EL (cell line): ENCODE measurements at regions not wholly inside any gene's neighbourhood (a gene's known extent, or its start where the extent isn't known, plus 50 kb on each side); places are given as distances from the start of the nearest gene placed in this dataset.
"Not testable (repeated sequence)": the region's sequence is repeated elsewhere in the genome, so short reads cannot be mapped to it uniquely, and the experiment has no call there.

Source experiments
- DNase-seq: peaks from one replicate; pipeline ENCODE4 v3.0.0-alpha.2; 2016

- no peak for DNase-seq
Measured at GRCh38 chr6:66048684-66049474, 341.9 kb upstream of the EYS start.

- no peak for DNase-seq
Measured at GRCh38 chr6:66032626-66033025, 325.6 kb upstream of the EYS start.

GRCh38 chr6:66029391-66029790, 322.4 kb upstream of the EYS start:
- DNase-seq = no peak

GRCh38 chr6:65999288-65999791, 292.3 kb upstream of the EYS start:
- no peak for DNase-seq

- DNase-seq = no peak
Measured at GRCh38 chr6:65998544-65998943, 291.5 kb upstream of the EYS start.

- no peak for DNase-seq
Measured at GRCh38 chr6:65997539-65997938, 290.5 kb upstream of the EYS start.

GRCh38 chr6:65996096-65996495, 289.1 kb upstream of the EYS start:
- DNase-seq = no peak

- no peak for DNase-seq
Measured at GRCh38 chr6:65989676-65990075, 282.6 kb upstream of the EYS start.

GRCh38 chr6:65988006-65988405, 281.0 kb upstream of the EYS start:
- DNase-seq = no peak

- no peak for DNase-seq
Measured at GRCh38 chr6:65984089-65984488, 277.1 kb upstream of the EYS start.

GRCh38 chr6:65979120-65979519, 272.1 kb upstream of the EYS start:
- DNase-seq = no peak

GRCh38 chr6:65971252-65971651, 264.2 kb upstream of the EYS start:
- not testable (repeated sequence) for DNase-seq

GRCh38 chr6:65964261-65964660, 257.2 kb upstream of the EYS start:
- DNase-seq = no peak

GRCh38 chr6:65955034-65955433, 248.0 kb upstream of the EYS start:
- no peak for DNase-seq

- no peak for DNase-seq
Measured at GRCh38 chr6:65948062-65948461, 241.0 kb upstream of the EYS start.

- no peak for DNase-seq
Measured at GRCh38 chr6:65943548-65943947, 236.5 kb upstream of the EYS start.

GRCh38 chr6:65943051-65943450, 236.0 kb upstream of the EYS start:
- DNase-seq = no peak

- no peak for DNase-seq
Measured at GRCh38 chr6:65938000-65938399, 231.0 kb upstream of the EYS start.

GRCh38 chr6:65935412-65935811, 228.4 kb upstream of the EYS start:
- no peak for DNase-seq

- no peak for DNase-seq
Measured at GRCh38 chr6:65933390-65933789, 226.4 kb upstream of the EYS start.

GRCh38 chr6:65927141-65927540, 220.1 kb upstream of the EYS start:
- DNase-seq = no peak

- no peak for DNase-seq
Measured at GRCh38 chr6:65924411-65924810, 217.4 kb upstream of the EYS start.

- DNase-seq = no peak
Measured at GRCh38 chr6:65922049-65922448, 215.0 kb upstream of the EYS start.

- DNase-seq = no peak
Measured at GRCh38 chr6:65908065-65908464, 201.0 kb upstream of the EYS start.

- no peak for DNase-seq
Measured at GRCh38 chr6:65903992-65904391, 197.0 kb upstream of the EYS start.
